ENCODE measurements at regions not wholly inside any gene's neighbourhood (a gene's known extent, or its start where the extent isn't known, plus 50 kb on each side); places are given as distances from the start of the nearest gene placed in this dataset.

DNA sequence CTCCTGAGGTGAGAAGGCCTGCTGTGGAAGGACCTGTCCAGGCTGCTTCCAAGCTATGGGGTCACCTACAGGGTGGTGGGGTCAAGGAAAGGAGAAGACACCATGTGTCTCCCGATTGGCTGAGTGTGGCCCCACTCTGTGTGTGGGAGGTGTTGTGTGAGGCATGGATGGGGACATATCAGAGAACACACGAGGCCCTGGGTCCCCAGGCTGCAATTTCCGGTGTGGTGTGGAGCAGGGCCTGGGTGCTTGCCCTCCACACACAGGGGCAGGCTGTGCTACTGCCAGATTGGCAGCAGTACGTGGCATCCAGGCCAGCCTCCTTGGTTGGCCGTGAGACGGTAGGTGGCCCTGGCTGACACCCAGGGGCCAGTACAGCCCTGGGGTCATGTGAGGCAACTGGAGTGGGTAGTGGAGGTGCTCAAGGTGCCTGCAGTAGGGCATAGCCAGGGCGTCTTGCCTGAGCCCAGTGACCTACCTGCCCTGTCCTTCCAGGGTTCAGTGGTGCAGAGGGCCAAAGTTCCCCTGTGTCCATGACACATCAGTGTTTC lies 233.8 kb downstream of the SNRPN start:
- DNase-seq (no peak), ATAC-seq (replicated peaks) (no peak)
- Mint-ChIP-seq H3K9me3 (peaks cover 21 to 27% of the 10 kb centered on the region in 2 donors), H3K4me3 (no peak overlapping the region), H3K27ac (no peak overlapping the region), H3K27me3 (no peaks in the 10 kb centered on the region), H3K4me1 (no peaks in the 10 kb centered on the region), H3K36me3 (no peaks in the 10 kb centered on the region)

DNA sequence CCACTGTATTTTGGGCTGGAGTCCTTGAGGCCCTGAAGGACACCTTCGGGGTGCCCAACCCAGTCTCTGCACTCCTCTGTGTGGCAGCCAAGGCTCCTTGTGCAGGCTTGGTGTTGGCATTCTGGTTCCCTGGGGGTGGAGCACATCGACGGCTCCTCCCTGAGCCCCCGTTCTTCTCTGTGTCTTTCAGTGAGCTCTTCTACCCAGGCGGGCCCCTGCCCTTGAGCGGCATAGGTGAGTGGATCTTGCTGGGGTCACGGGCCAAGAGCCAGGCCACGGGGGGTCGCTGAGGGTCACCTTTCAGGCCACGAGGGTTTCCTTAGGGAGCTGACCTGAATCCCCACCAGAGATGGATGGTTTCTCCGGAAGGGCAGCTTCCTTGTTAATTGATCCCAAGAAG lies 234.8 kb downstream of the SNRPN start:
- Mint-ChIP-seq H3K36me3 (no peaks in the 10 kb centered on the region), H3K9me3 (peaks cover 21 to 27% of the 10 kb centered on the region in 2 donors), H3K4me1 (no peaks in the 10 kb centered on the region), H3K27me3 (no peaks in the 10 kb centered on the region), H3K27ac (no peak overlapping the region), H3K4me3 (no peak overlapping the region)
- no peak for ATAC-seq (replicated peaks)
- DNase-seq, result no peak

DNA sequence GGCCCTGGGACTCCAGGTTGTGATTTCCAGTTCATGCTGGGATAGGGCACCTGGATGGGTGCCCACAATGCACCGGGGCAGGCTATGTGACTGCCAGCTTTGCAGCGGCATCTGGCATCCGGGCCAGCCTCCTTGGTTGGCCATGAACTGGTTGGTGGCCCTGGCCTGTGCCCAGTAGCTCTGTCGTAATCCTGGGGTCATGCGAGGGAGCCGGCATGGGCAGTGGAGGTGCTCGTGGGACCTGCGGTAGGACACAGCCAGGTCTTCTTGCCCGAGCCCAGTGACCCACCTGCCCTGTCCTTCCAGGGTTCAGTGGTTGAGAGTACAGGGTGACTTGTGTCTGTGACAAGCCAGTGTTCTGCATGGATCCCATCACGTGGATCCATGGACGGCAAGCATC lies 237.9 kb downstream of the SNRPN start:
- Mint-ChIP-seq H3K27me3 (no peaks in the 10 kb centered on the region), H3K36me3 (no peaks in the 10 kb centered on the region), H3K4me3 (no peak overlapping the region), H3K27ac (no peak overlapping the region), H3K4me1 (no peaks in the 10 kb centered on the region), H3K9me3 (peaks cover 17 to 23% of the 10 kb centered on the region in 2 donors)
- DNase-seq, result no peak
- ATAC-seq (replicated peaks), result no peak

DNA sequence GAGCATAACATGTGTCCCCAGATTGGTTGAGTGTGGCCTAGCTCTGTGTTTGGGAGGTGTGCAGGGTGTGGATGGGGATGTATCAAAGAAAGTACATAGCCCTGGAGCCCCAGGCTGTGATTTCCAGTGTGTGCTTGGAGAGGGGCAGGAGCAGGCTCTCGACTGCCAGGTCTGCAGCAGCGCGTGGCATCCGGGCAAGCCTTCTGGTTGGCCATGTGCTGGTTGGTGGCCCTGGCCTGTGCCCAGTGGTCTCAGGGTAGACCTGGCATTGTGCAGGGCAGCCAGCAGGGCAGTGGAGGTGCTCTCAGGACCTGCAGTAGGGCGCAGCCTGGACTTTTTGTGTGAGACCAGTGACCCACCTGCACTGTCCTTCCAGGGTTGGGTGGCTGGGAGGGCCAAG lies 231.5 kb downstream of the UBE3A start:
- no peak overlapping the region for H3K4me3 Mint-ChIP-seq
- no peak overlapping the region for H3K27ac Mint-ChIP-seq
- peaks cover 3 to 10% of the 10 kb centered on the region in 2 donors for H3K9me3 Mint-ChIP-seq
- ATAC-seq (replicated peaks) (no peak), DNase-seq (no peak)
- no peaks in the 10 kb centered on the region for H3K27me3 Mint-ChIP-seq
- H3K36me3 Mint-ChIP-seq, result no peaks in the 10 kb centered on the region
- no peaks in the 10 kb centered on the region for H3K4me1 Mint-ChIP-seq

DNA sequence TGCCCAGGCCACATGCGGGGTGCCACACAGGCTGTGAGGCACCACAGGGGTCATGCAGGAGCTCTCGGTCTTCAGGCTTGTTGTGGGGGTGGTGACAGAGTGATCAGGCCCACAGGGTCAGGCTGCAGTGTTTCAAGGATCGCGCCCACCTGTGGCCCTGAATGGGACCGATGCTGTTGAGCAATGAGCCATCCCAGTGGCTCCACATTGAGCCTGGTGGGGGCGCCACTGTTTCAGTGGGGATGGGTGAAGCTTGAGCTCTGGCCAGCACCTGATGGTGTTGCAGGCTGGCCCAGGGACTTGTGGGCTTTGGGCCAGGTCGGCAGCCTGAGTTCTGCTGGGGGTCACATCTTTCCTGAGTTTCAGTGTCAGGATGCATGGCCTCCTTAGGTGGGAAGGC lies 230.1 kb downstream of the UBE3A start:
- Mint-ChIP-seq H3K27me3 (no peaks in the 10 kb centered on the region), H3K36me3 (no peaks in the 10 kb centered on the region), H3K4me3 (no peak overlapping the region), H3K4me1 (no peaks in the 10 kb centered on the region), H3K9me3 (peaks cover 3 to 9% of the 10 kb centered on the region in 2 donors), H3K27ac (no peak overlapping the region)
- DNase-seq, result no peak
- no peak for ATAC-seq (replicated peaks)

DNA sequence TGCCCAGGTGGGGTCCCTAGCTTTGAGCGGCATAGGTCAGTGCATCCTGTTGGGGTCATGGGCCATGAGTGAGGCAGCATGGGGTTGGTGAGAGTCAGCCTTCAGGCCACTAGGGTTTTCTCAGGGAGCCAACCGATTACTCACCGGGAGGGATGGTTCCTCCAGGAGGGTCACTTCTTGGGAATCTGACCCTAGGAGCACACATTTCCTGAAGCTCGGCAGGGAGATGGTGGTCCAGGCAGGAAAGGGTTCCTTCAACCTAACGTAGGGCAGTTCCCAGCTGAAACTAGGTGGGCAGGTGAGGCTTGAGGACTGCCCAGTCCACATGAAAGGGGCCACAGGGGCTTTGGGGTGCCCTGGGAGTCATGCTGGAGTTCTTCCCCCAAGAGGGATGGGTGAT lies 218.0 kb downstream of the UBE3A start:
- Mint-ChIP-seq H3K4me3 (no peak overlapping the region), H3K27ac (no peak overlapping the region), H3K27me3 (no peaks in the 10 kb centered on the region), H3K36me3 (no peaks in the 10 kb centered on the region), H3K4me1 (no peaks in the 10 kb centered on the region), H3K9me3 (peaks cover 17 to 25% of the 10 kb centered on the region in 2 donors)
- DNase-seq, result no peak
- no peak for ATAC-seq (replicated peaks)

DNA sequence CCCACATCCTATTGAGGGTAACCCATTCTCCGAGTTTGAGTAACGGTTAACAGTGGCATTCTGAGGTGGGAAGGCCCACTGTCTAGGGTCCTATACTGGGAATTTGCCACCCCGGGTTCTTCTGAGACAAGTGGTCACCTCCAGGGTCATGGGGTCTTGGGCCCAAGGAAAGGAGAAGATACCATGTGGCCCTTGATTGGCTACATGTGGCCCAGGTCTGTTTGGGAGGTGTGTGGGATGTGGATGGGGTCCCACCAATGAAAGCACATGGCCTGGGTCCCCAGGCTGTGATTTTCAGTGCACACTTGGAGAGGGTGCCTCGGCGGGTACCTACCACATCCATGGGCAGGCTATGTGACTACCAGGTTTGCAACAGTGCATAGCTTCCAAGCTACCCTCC lies 214.4 kb downstream of the UBE3A start:
- ATAC-seq (replicated peaks), result no peak
- Mint-ChIP-seq H3K27ac (no peak overlapping the region), H3K36me3 (no peaks in the 10 kb centered on the region), H3K27me3 (no peaks in the 10 kb centered on the region), H3K4me1 (no peaks in the 10 kb centered on the region), H3K9me3 (peaks cover 14 to 17% of the 10 kb centered on the region in 2 donors), H3K4me3 (no peak overlapping the region)
- no peak for DNase-seq

DNA sequence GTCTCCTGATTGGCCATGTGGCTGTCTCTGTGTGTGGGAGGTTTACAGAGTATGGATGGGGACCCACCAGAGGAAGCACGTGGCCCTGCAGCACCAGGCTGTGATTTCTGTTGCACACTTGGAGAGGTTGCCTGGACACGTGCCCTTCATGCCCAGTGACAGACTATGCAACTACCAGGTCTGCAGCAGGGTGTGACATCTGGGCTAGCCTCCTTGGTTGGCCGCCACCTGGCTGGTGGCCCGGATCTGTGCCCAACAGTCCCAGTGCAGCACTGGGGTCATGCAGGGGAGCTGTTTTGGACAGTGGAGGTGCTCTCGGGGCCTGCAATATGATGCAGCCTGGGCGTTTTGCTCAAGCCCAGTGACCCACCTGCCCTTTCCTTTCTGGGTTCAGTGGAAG lies 212.5 kb downstream of the UBE3A start:
- DNase-seq (no peak), ATAC-seq (replicated peaks) (no peak)
- no peak overlapping the region for H3K27ac Mint-ChIP-seq
- H3K9me3 Mint-ChIP-seq, result peaks cover 14 to 22% of the 10 kb centered on the region in 2 donors
- no peaks in the 10 kb centered on the region for H3K27me3 Mint-ChIP-seq
- H3K4me3 Mint-ChIP-seq, result no peak overlapping the region
- no peaks in the 10 kb centered on the region for H3K4me1 Mint-ChIP-seq
- H3K36me3 Mint-ChIP-seq, result no peaks in the 10 kb centered on the region

DNA sequence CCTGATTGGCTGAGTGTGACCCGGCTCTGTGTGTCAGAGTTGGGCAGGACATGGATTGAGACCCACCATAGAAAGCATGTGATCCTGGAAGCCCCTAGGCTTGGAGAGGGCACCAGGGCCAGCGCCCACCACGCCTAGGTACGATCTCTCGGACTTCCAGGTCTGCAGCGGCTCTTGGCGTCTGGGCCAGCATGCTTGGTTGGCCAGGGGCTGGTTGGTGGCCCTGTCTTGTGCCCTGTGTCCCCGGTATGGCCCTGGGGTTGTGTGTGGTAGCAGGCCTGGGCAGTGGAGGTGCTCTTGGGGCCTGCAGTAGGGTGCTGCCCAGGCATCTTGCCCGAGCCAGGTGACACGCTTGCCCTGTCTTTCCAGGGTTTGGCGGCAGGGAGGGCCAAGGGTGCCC lies 210.6 kb downstream of the UBE3A start:
- Mint-ChIP-seq H3K36me3 (no peaks in the 10 kb centered on the region), H3K9me3 (peaks cover 10 to 26% of the 10 kb centered on the region in 2 donors), H3K4me1 (no peaks in the 10 kb centered on the region), H3K4me3 (no peak overlapping the region), H3K27ac (no peak overlapping the region), H3K27me3 (no peaks in the 10 kb centered on the region)
- ATAC-seq (replicated peaks), result no peak
- DNase-seq, result no peak

DNA sequence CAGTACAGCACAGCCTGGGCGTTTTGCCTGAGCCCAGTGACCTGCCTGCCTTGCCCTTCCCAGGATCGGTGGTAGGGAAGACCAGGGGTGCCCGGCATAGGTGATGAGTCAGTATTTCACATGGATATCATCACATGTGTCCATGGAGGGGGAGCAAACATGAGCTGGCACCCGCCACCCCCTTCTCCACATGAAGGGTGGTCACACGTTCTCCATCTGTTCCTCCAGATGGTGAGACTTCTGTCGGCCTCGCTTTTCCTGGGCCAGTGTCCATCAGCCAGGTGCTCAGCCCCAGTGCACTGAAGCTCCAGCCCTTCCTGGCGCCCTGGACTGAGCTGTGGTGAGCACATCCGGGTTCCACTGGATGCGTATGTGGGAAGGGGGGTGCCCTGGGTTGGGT lies 208.4 kb downstream of the UBE3A start:
- Mint-ChIP-seq H3K36me3 (no peaks in the 10 kb centered on the region), H3K27ac (no peak overlapping the region), H3K27me3 (no peaks in the 10 kb centered on the region), H3K9me3 (peaks cover 10 to 29% of the 10 kb centered on the region in 2 donors), H3K4me3 (no peak overlapping the region), H3K4me1 (no peaks in the 10 kb centered on the region)
- ATAC-seq (replicated peaks), result no peak
- no peak for DNase-seq

DNA sequence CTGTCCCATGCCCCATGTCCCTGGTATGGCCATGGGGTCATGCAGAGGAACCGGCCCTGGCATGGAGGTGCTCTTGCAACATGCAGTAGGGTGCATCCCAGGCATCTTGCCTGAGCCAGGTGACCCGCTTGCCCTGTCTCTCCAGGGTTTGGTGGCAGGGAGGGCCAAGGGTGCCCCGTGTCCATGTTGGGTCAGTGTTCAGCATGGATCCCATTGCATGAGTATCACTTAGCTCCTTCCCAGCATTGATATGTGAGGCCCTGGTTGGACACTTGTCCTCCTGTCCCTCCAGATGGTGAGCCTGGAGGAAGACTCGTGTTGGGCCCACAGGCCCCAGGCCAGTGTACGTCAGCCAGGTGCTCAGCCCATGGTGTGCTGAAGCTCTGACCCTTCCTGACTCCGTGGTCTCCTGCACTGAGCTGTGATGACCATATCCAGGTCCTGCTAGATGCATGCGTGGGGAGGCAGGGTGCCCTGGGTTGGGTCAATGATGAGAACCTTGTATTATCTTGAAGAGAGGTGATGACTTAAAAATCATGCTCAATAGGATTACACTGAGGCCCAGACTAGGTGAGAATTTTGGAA lies 205.0 kb downstream of the UBE3A start:
- Mint-ChIP-seq H3K36me3 (no peaks in the 10 kb centered on the region), H3K4me3 (no peak overlapping the region), H3K27ac (no peak overlapping the region), H3K27me3 (no peaks in the 10 kb centered on the region), H3K4me1 (no peaks in the 10 kb centered on the region), H3K9me3 (peaks cover 7 to 27% of the 10 kb centered on the region in 2 donors)
- ATAC-seq (replicated peaks), result no peak
- no peak for DNase-seq

DNA sequence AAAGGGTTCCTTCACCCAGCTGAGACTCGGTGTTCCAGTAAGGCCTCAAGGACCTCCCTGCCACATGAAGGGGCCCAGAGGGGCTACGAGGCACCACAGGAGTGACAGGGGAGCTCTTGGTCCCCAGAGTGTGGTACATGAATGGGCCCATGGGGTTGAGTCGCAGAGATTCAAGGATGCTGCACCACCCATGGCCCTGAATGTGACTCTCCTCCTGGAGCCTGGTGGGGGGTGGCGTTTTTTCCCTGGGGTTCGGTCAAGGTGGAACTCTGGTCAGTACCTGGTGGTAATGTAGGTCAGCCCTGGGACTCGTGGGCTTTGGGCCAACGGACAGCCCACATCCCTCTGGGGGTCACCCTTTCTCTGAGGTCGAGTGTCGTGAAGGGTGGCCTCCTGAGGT lies 204.0 kb downstream of the UBE3A start:
- H3K27me3 Mint-ChIP-seq, result no peaks in the 10 kb centered on the region
- no peak for ATAC-seq (replicated peaks)

DNA sequence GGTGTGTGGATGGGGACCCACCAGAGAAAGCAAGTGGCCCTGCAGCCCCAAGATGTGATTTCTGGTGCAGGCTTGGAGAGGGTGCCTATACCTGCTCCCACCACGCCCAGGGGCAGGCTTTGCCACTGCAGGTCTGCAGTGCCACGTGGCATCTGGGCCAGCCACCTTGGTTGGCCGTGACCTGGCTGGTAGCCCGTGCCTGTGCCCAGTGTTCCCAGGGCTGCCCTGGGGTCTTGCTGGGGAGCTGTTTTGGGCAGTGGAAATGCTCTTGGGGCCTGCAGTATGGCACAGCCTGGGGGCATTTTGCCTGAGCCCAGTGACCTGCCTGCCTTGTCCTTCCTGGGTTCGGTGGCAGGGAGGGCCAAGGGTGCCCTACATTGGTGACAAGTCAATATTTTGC lies 203.4 kb downstream of the UBE3A start:
- DNase-seq (no peak), ATAC-seq (replicated peaks) (no peak)
- Mint-ChIP-seq H3K27ac (no peak overlapping the region), H3K4me3 (no peak overlapping the region), H3K36me3 (no peaks in the 10 kb centered on the region), H3K9me3 (peaks cover 3 to 26% of the 10 kb centered on the region in 2 donors), H3K27me3 (no peaks in the 10 kb centered on the region), H3K4me1 (no peaks in the 10 kb centered on the region)

More for the DNA sequence above, 204.0 kb downstream of the UBE3A start:
- H3K4me1 Mint-ChIP-seq, result no peaks in the 10 kb centered on the region
- no peak overlapping the region for H3K27ac Mint-ChIP-seq
- no peak overlapping the region for H3K4me3 Mint-ChIP-seq
- peaks cover 7 to 26% of the 10 kb centered on the region in 2 donors for H3K9me3 Mint-ChIP-seq
- no peaks in the 10 kb centered on the region for H3K36me3 Mint-ChIP-seq
- DNase-seq, result no peak

DNA sequence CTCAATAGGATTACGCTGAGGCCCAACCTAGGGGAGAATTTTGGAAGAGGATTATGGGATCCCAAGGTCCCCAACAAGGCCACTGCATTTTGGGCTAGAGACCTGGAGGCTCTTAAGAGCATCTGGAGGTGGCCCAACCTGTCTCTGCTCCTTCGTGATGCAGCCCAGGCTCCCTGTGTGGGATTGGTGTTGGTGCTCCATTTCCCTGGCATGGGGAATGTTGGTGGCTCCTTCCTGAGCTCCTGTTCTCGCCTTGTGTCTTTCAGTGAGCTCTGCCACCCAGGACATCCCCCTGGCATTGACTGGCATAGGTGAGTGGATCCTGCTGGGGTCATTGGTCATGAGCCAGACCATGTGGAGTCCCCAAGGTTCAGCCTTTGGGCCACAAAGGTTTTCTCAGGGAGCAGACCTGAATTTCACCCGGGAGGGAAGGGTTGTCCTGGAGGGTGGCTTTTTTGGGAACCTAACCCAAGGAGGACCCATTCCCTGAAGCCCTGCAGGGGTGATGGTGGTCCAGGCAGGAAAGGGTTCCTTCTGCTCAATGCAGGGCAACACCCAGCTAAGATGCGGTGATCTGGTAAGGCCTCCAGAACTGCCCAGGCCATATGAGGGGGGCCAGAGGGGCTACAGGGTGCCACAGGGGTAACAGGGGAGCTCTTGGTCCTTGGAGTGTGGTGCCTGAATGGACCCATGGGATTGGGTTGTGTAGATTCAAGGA lies 202.5 kb downstream of the UBE3A start:
- Mint-ChIP-seq H3K4me1 (no peaks in the 10 kb centered on the region), H3K27ac (no peak overlapping the region), H3K36me3 (no peaks in the 10 kb centered on the region), H3K4me3 (no peak overlapping the region), H3K27me3 (no peaks in the 10 kb centered on the region), H3K9me3 (peaks cover 0 to 25% of the 10 kb centered on the region in 2 donors)
- no peak for ATAC-seq (replicated peaks)
- DNase-seq, result no peak

DNA sequence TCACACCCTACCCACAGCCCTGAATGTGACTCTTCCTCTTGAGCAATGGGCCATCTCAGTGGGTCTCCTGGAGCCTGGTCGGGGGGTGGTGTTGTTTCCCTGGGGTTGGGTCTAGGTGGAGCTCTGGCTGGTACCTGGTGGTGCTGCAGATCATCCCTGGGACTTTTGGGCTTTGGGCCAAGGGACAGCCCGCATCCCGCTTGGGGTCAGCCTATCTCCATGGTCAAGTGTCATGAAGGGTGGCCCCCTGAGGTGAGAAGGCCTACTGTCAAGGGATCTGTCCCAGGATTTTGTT lies 202.0 kb downstream of the UBE3A start:
- Mint-ChIP-seq H3K4me3 (no peak overlapping the region), H3K4me1 (no peaks in the 10 kb centered on the region), H3K36me3 (no peaks in the 10 kb centered on the region), H3K9me3 (peaks cover 0 to 28% of the 10 kb centered on the region in 2 donors), H3K27ac (no peak overlapping the region), H3K27me3 (no peaks in the 10 kb centered on the region)
- ATAC-seq (replicated peaks), result no peak
- no peak for DNase-seq
